Uterus (tissue), 3 donors: ENCODE measurements at regions not wholly inside any gene's neighbourhood (a gene's known extent, or its start where the extent isn't known, plus 50 kb on each side); places are given as distances from the start of the nearest gene placed in this dataset.

Source experiments
- DNase-seq, 2 donors: peaks; one replicate each; pipeline ENCODE4 v3.0.0-alpha.2; 2019 to 2020
- H3K27ac ChIP-seq, 2 donors: fragments of 200-600 bp; sonication (generic); 1 replicate in 1 of 2; 2 replicates in 1 of 2; pipeline ENCODE4 v1.5.1; 2016 to 2018
- H3K27me3 ChIP-seq, 2 donors: fragments of 200-600 bp; sonication (generic); one replicate each; pipeline ENCODE4 v1.5.1; 2018 to 2019; ENCODE audit warnings: control low read depth in 1 of 2
- H3K36me3 ChIP-seq, 2 donors: fragments of 200-600 bp; sonication (generic); one replicate each; pipeline ENCODE4 v1.5.1; 2019; ENCODE audit warnings: control low read depth in 1 of 2
- H3K4me1 ChIP-seq, 2 donors: fragments of 200-600 bp; sonication (generic); one replicate each; pipeline ENCODE4 v1.5.1; 2018 to 2019; ENCODE audit warnings: control low read depth in 1 of 2
- H3K4me3 ChIP-seq, 2 donors: fragments of 200-600 bp; sonication (generic); 1 replicate in 1 of 2; 2 replicates in 1 of 2; pipeline ENCODE4 v1.5.1; 2018 to 2019; ENCODE audit warnings: mild to moderate bottlenecking in 1 of 2
- H3K9me3 ChIP-seq, 2 donors: fragments of 200-600 bp; sonication (generic); one replicate each; pipeline ENCODE4 v1.5.1; 2019; ENCODE audit warnings: control low read depth in 1 of 2
- POLR2A ChIP-seq, 2 donors: fragments of 450-650 bp; IDR thresholded peaks; one replicate each; pipeline ENCODE4 v1.6.1; 2016; ENCODE audit warnings: antibody characterized with exemption in 2 of 2, mild to moderate bottlenecking in 1 of 2, moderate library complexity in 1 of 2
- intact Hi-C: fragments of 100-400 bp; cut with DNase I; formaldehyde crosslinking; loops from one replicate; pipeline ENCODE4 v1.15.1; 2023; ENCODE audit warnings: low total_unique reads
- TF ChIP-seq, protein P1 (sequence below), 4 experiments: fragments of 200-600 bp in 2 of 4; fragments of 450-650 bp in 2 of 4; sonication (generic) in 2 of 4; IDR thresholded peaks; one replicate each; pipeline ENCODE4 v1.5.1; 2016 to 2019; ENCODE audit warnings: antibody characterized with exemption in 4 of 4, mild to moderate bottlenecking in 2 of 4, moderate library complexity in 1 of 4
- donor health status: DM: yes; HTN: yes; CAD: no.

DNA sequence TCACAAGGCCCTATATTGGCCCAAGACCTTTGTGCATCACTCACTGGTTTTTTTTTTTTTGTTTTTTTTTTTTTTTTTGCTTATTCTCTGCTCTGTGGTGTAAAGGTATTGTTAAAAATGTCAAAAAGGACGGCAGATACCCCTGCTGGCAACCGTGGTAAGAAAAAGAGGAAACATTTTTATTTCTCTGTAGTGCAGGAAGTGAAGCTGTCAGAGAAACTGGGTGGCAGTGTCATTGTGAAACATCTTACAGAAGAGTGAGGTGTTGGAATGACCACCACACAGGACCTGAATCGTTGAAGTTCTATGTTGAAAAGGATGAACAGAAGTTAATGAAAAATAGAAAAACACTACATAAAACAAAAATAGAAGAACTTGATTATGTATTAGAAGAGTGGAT, 346.4 kb downstream of the FGF9 start:
- TF ChIP-seq, protein P1, sequence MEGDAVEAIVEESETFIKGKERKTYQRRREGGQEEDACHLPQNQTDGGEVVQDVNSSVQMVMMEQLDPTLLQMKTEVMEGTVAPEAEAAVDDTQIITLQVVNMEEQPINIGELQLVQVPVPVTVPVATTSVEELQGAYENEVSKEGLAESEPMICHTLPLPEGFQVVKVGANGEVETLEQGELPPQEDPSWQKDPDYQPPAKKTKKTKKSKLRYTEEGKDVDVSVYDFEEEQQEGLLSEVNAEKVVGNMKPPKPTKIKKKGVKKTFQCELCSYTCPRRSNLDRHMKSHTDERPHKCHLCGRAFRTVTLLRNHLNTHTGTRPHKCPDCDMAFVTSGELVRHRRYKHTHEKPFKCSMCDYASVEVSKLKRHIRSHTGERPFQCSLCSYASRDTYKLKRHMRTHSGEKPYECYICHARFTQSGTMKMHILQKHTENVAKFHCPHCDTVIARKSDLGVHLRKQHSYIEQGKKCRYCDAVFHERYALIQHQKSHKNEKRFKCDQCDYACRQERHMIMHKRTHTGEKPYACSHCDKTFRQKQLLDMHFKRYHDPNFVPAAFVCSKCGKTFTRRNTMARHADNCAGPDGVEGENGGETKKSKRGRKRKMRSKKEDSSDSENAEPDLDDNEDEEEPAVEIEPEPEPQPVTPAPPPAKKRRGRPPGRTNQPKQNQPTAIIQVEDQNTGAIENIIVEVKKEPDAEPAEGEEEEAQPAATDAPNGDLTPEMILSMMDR (IDR thresholded peaks at IDR 0.05) = no peak
- no peak for TF ChIP-seq POLR2A (IDR thresholded peaks at IDR 0.05)
- H3K27ac ChIP-seq = no peak overlapping the region
- H3K4me3 ChIP-seq = no peak overlapping the region
- no peaks in the 10 kb centered on the region for H3K4me1 ChIP-seq
- H3K27me3 ChIP-seq = no peaks in the 10 kb centered on the region
- DNase-seq = no peak
- H3K36me3 ChIP-seq = no peaks in the 10 kb centered on the region
- no peaks in the 10 kb centered on the region for H3K9me3 ChIP-seq
- intact Hi-C loops = no loop called here

DNA sequence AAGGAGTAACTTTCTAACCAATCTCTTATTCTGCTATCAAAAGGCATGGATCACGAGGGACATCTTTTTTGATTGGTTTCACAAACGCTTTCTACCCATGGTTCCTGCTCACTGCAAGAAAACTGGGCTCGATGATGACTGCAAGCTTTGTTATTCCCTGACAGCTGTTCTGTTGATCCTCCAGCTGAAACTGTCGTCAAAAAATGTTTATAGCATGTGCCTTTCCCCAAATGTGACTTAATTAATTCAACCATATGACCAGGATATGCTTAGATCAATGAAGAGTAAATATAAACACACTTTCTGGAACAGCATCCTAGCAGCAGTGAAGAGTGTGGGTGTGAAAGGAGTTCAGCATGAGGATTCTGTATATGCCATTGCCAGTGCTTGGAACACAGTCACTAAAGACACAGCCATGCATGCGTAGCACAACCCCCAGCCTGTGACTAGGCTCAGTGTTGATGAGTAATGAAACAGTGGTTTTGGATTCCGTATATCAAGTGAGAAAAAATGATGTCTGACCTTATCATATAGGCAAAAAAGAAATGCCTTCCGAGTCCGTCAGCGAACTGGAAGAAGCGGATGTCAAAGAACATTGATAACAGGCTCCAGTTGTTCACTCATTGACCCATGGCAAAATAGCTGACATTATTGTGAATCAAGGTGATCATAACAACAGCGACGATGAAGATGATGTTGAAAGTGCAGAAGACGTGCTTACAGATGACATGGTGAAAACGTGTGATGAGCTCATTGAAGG, 347.4 kb downstream of the FGF9 start:
- no peak for TF ChIP-seq POLR2A (IDR thresholded peaks at IDR 0.05)
- DNase-seq = no peak
- intact Hi-C loops = no loop called here

DNA sequence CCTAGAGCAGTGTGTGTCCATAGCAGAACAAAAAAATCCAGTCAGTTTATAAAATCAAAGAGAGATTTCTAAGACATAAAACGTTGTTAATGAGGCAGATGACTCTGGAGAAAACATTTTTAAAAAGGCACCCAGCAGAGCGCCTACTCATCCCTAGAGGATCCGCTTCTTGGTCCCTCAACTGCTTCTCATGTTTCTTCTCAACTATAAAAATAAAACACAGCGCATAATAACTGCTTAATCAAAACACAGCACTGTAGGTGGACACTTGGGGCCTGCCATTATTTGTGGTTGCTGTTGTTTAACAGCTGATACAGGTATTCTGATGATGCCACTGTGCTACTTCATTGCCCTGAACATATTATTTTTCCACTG, 347.9 kb downstream of the FGF9 start:
- Histone ChIP-seq H3K9me3 (no peaks in the 10 kb centered on the region), H3K27me3 (no peaks in the 10 kb centered on the region), H3K27ac (no peak overlapping the region), H3K4me1 (no peaks in the 10 kb centered on the region), H3K36me3 (no peaks in the 10 kb centered on the region), H3K4me3 (no peak overlapping the region)
- intact Hi-C loops = no loop called here
- TF ChIP-seq POLR2A (IDR thresholded peaks at IDR 0.05) = no peak
- TF ChIP-seq, protein P1 (IDR thresholded peaks at IDR 0.05) = no peak
- no peak for DNase-seq

More for the DNA sequence above, 347.4 kb downstream of the FGF9 start:
- no peaks in the 10 kb centered on the region for H3K9me3 ChIP-seq
- H3K27ac ChIP-seq = no peak overlapping the region
- H3K4me1 ChIP-seq = no peaks in the 10 kb centered on the region
- no peaks in the 10 kb centered on the region for H3K27me3 ChIP-seq
- H3K4me3 ChIP-seq = no peak overlapping the region
- no peaks in the 10 kb centered on the region for H3K36me3 ChIP-seq

DNA sequence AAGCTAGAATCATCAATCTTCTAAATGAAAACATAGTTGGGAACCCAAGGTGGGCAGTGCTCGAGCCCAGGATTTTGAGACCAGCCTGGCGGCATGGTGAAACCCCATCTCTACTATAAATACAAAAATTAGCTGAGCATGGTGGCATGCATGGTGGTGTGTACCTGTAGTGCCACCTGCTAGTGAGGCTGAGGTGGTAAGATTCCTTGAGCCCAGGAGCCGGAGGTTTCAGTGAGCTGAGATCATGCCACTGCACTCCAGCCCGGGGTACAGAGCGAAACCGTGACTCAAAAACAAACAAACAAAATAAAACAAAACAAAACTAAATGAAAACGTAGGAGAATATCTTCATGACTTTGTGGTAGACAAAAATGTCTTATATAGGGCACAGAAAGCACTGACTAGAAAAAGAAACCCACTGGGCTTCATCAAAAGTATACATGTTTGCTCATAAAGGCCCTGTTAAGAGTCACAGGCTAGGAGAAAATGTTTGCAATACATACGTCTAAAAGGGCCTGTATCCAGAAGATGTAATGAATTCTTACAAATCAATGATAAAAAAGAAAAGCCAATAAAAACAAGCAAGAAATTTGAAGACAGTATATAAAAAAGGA, 353.6 kb downstream of the FGF9 start:
- intact Hi-C loops = no loop called here
- no peak for DNase-seq

DNA sequence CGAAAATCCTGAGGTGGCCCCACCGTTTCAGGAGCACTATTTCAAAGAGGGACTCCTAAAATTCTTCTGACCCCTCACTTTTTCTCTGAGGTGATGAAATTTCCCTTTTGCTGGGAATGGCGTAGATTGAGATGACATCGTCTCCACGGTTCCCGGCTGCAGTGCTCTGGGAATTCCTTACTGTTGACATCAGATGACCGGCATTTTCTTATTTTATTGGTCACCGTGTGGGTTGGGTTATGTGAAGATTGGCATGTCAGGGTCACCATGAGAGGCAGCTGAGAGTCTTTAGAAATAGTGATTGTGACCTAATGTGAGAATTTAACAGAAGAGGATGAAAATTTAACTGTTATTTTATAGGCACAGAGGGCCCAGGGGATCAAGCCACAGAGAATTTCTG, 356.7 kb downstream of the FGF9 start:
- Histone ChIP-seq H3K27me3 (no peaks in the 10 kb centered on the region), H3K36me3 (no peaks in the 10 kb centered on the region), H3K4me3 (no peak overlapping the region), H3K4me1 (no peaks in the 10 kb centered on the region), H3K9me3 (no peaks in the 10 kb centered on the region), H3K27ac (no peak overlapping the region)
- TF ChIP-seq, protein P1 (IDR thresholded peaks at IDR 0.05) = no peak
- no peak for TF ChIP-seq POLR2A (IDR thresholded peaks at IDR 0.05)
- intact Hi-C loops = no loop called here
- DNase-seq = no peak

More for the DNA sequence above, 353.6 kb downstream of the FGF9 start:
- TF ChIP-seq POLR2A (IDR thresholded peaks at IDR 0.05) = no peak
- TF ChIP-seq, protein P1 (IDR thresholded peaks at IDR 0.05) = no peak
- H3K27ac ChIP-seq = no peak overlapping the region
- H3K4me1 ChIP-seq = no peaks in the 10 kb centered on the region
- H3K36me3 ChIP-seq = no peaks in the 10 kb centered on the region
- no peak overlapping the region for H3K4me3 ChIP-seq
- H3K27me3 ChIP-seq = no peaks in the 10 kb centered on the region
- H3K9me3 ChIP-seq = no peaks in the 10 kb centered on the region
